NOMO-1 treated with DMSO at 0.1 percent for 48 hours (cell line): ENCODE measurements at regions not wholly inside any gene's neighbourhood (a gene's known extent, or its start where the extent isn't known, plus 50 kb on each side); places are given as distances from the start of the nearest gene placed in this dataset.

Experiments used
- DNase-seq: peaks from one replicate; lab custom pipeline; 2025; ENCODE audit not compliant: unreplicated experiment; lab: John Stamatoyannopoulos, UW

DNA sequence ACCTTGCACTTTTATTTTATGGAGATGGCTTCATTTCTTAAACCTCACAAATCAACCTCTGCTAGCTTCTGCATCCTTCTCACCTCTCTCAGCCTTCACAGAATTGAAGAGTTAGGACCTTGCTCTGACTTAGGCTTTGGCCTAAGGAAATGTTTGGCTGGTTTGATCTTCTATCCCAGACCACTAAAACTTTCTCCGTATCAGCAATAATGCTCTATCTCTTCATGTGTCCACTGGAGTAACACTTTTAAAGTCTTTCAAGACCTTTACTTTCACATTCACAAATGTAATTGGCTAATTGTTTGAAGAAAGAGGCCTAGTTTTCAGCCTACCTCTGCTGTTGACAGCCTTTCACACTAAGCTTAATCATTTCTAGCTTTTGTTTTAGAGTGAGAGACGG lies 212.9 kb downstream of the TTLL2 start:
- DNase-seq: no peak

DNA sequence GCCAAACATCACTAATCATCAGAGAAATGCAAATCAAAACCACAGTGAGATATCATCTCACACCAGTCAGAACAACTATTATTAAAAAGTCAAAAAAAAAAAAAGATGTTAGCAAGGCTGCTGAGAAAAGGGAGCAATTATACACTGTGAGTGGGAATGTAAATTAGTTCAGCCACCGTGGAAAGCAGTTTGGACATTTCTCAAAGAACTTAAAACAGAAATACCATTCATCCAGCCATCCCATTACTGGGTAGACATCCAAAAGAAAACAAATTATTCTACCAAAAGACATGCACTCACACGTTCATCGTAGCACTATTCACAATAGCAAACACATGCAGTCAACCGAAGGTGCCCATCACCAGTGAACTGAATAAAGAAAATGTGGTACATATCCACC lies 213.9 kb downstream of the TTLL2 start:
- DNase-seq: no peak

DNA sequence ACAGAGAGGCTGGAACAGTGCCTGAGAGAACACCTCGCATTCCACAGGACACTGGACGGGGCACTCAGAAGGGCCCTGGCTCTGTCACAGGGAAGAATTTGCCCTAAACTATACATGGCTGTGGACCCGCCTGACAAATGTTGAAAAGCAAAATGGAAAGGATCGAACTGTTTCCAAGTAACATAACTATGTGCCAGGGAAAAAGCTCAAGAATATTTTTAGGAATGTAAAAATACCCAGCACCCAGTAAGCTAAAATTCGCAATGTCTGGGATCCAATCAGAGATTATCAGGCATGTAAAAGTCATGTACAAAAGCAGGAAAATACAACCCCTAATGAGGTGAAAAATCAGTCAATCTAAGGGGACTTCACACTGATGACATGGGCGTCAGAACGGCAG lies 215.9 kb downstream of the TTLL2 start:
- no peak for DNase-seq

DNA sequence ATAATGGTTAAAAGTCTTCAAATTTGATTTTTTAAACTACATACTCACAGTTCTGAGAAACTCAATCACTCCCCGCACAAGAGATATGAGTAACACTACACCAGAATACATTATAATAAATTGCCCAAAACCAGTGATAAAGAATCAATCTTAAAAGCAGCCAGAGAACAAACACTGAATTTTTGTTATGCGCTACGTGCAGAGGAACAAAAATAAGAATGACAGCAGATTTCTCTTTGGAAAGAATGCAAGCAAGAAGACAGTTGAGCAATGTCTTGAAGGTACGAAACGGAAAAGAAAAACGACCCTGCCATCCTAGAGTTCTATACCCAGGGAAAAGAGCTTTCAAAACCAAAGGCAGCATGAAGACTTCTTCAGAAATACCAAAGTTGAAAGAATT lies 216.7 kb downstream of the TTLL2 start:
- DNase-seq: no peak

DNA sequence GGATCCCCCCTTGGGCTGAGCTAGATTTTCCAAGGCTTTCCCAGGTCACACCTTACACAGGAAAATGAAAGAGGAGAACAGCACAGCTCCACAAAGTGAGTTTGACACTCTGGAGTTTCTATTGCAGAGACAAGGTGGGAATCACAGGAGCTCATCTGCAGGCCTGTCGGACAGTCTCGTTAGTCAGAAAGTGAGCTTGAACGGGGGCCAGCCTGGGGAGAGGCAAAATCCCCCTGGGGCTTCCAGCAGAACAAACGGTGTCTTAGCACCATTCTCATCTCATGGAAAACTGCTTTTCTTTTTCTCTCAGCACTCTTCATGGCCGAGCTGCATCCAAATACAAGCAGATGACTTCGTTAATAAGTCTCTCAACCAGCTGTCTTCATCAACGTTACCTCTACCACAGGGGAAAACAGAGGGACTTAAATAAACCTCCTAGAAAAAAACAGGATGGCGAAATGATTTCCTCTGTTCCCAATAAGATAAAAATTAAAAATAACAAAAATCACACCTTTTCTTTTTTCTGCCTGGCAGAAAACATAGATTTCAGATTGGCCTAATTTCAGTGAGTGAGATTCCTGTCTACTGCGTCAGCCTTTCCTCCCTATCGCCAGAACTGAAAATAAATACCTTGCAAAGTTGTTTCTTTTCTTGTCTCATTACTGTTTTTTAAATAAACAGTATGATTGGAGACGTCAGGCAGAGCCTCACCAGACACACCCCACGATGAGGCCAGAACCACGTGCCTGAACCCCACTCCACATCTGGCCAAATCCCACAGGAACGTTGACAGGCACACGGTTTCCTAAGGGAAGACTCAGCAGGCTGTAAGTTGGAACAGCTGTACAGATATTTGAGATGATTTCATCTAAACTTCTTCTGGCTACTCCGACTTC lies 219.0 kb downstream of the TTLL2 start:
- no peak for DNase-seq

DNA sequence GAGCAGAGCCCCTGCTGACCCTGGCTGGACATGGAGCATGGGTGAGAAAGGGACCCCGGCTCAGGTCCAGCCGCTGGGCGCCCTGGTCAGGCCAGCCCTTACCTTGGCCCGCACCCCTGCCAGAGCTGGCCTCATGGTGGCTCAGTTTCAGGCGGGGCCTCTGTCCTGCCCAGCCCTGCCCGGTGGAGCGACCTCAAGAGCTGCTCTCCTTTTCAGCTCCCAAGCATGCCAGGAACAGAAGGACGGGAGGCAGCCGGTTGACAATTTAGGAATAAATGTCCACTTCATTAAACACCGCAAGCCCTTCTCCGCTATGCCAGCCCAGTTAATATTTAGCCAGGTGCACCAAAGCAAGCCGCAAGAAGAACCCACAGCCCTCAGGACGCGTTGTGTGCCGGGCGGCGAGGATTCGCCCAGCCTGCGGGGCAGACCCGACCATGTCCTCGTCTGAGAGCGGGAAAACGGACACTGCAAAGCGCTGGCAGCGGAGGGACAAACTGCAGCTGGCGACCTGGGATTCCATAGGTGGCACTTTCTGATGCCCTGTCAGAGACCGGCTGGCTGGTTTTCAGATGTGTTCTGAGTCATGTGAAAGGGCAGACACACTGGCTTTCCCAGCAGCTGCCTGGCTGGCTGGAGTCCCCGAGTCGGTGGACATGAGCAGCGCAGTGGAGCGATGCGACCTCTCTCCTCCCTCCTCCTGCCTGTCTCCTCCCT lies 221.9 kb downstream of the TTLL2 start:
- no peak for DNase-seq

DNA sequence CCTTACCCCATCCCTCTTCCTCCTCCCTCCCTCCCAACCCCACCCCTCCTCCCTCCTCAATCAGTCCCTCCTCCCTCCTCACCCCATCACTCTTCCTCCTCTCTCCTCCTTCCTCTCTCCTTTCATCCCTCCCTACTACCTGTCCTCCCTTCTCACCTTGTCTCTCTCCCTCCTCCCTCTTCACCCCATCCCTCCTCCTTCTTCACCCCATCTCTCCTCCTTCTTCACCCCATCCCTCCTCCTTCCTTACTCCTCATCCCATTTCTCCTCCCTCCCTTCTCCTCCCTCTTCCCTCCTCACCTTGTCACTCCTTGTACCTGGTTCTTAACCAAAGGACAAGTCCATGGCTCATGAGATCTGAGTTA lies 222.4 kb downstream of the TTLL2 start:
- DNase-seq: no peak

DNA sequence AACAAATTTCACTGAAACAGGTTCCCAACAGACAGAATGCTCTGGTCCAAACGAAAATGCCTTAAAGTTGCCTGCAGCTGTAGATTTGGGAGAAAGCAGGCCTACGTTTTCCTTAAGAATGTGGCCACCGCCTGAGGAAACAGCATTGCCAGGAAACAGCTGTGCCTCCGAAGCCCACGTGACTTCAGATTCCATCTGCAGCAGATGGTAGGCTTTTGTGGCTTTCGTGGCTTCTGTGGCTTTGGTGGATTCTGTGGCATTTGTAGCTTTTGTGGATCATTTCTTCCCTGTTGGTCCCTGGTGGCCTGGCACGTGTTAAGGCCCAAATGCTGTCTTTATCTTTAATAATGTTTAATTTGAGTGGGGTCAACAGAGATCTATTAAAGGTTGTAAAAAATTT lies 222.9 kb downstream of the TTLL2 start:
- no peak for DNase-seq

DNA sequence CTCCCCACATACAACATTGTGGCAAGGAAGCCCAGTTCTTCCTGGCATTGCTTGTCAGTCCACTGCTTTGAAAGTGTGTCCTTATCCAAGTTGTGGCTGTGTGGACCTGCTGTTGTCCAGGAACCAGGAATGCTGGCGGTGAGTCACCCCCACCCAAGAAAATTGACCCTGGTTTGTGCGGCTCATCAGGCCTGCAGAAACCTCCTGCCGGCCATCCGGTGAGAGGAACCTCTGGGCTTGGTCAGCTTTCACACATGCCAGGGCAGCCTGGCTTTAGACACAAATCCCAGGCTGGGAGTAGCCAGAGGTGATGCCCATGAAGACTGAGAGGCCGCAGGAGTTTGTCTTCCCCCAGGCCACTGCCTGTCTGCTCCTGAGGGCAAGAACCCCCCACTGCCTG lies 223.6 kb downstream of the TTLL2 start:
- DNase-seq: no peak

DNA sequence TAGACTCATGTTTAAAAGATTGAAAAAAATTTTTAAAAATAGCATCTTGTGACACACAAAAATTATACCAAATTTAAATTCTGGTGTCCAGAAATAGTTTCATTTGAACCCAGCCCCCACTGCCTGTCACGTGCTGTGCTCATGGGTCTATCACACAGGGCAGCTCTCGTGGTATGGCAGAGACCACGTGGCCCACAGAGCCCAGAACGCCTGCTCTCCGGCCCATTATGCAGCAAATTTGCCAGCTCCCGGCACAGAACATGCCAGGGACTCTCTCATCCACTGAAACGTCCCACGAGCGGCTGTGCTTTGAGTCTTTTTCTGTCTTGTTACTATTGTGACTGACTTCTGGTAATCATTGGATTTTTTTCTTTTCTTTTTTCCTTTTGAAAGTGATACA lies 224.3 kb downstream of the TTLL2 start:
- DNase-seq: no peak

DNA sequence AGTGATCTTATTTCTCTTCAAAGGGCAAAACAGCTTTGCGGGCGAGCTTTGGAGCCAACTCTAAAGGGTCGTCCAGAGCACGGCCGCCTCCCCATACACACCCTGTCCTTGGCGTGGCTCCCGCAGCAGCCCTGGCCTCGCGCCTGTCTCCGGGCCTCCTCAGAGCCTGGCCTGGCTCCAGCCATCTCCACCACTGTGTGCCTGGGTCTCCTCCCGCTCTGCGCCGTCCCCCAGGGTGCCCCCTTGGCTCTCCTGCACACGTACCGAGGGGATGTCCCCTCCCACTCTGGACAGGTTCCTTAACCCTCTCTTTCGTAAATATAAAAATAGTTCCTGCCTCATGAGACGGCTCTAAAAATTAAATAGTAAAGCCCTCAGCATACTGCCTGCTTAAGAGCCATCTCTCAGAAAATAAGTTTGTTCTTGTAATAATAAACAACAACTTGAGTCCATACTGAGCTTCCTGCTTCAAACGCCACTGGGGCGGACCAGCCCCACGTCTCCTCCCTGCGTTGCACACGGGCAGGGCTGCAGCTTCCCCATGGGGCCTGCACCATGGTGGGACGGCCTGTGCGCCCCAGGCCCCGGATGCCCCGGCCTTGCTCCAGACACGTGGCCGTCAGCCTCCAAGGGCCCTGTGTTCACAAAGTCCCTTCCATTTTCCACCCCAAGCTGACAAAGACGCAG lies 226.2 kb downstream of the TTLL2 start:
- no peak for DNase-seq

DNA sequence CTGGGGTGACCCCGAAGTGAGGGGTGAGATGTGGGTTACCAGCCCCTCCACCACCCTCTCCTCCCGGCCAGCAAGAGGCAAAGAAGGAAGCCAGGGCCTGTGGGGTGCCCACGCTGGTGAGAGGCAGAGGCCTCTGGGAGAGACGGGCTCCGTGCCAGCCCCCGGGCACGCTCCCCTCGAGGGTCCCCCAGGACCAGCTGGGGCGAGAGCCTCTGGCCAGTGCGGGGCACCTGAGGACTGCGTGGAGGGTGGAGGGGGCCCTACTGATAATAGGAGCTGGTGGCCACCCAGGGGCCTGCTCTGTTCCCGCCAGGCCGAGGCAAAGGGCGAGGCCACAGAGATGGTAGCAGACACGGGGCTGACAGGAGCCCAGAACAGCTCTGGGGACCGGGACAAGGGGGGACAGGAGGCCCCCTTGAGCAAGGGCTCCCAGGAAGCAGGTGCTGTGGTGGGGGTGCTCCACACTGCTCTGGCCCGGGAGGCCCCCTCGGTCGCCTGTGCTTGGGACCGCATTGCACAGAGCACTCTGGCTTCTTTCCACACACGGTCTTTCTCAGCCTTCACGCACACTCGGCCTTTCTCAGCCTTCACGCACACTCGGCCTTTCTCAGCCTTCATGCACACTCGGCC lies 226.9 kb downstream of the TTLL2 start:
- no peak for DNase-seq

DNA sequence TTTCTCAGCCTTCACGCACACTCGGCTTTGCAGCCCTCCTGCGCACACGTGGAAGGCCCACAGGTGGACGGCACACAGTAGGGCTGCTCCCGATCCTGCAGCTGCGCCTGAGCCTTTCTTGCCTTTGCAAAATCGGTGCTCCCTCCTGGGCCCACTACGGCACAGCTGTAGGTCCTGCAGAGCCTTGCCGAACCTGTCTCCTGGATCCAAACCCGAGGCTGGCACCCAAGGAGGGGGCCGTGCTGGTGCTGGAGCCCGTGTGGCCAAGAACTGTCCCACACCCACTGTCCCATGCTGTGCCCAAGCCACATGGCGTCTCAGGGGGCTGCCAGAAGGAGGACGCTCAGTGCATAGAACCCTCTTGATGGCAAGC lies 227.4 kb downstream of the TTLL2 start:
- DNase-seq: no peak

DNA sequence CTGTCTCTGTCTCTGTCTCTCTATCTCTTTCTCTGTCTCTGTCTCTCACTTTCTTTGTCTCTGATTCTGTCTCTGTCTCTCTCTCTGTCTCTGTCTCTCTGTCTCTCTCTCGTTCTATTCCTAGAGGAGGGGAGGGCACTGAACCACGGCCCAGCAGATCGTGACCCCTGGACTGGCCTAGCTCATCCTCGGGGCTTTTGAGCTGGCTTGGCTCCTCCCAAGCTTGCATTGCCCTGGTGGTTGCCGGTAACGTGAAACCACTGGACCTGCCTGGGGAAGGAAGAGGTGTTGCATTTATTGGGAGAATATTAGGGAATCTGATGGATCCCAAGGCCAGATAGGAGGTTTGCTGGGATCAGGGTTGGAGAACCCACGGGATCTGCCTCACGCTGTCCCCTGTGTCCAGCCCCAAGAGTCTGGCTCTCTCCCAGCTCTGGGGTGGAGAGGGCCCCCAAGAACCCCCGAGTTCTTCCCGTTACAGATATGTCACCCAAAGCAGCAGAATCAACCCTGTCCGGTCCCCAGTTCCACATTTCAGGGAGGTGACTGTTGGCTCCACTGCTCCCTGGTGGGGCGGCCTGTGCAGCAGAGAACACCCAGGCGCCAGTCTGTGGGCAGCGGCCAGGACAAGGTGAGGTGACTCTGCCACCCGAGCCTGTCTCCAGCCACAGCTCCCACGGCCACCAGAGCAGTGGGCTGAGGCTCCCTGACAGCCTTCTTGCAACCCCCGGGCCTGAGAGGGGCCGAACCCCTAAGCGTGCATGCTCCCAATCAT lies 228.3 kb downstream of the TTLL2 start:
- DNase-seq: no peak

DNA sequence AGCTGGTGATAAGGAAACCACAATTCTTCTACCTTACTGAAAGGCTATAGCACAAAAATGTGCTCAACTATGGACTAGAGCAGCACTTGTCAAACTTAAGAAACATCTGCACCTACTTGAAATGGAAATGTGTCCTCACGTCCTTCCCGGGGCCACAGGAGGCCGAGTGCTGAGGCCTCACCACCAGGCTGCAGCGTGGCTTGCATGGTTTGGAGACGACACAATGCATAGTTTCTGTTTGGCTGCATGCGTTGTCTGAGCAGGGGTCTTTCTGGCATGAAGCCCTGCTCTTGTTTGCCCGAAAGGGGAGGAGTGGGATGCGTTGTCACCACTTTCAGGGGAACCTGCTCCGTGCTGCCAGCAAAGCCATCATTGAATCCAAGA lies 228.8 kb downstream of the TTLL2 start:
- no peak for DNase-seq

DNA sequence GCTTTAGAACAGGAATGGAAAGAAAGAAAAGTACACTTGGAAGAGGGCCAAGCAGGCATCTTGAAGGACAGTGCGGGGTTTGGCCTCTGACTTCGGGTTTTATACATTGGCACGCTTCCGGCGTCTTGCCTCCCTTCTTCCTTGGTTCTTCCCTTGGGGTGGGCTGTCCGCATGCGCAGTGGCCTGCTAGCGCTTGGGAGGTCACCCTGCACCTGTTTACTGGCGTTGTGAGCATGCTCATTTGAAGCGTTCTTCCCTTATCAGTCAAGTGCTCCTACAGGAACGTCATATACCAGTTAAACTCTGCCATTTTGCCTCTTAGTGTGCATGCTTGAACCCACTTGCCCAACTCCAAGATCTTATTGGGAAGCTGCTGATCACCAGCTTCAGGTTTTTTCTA lies 230.0 kb downstream of the TTLL2 start:
- no peak for DNase-seq

DNA sequence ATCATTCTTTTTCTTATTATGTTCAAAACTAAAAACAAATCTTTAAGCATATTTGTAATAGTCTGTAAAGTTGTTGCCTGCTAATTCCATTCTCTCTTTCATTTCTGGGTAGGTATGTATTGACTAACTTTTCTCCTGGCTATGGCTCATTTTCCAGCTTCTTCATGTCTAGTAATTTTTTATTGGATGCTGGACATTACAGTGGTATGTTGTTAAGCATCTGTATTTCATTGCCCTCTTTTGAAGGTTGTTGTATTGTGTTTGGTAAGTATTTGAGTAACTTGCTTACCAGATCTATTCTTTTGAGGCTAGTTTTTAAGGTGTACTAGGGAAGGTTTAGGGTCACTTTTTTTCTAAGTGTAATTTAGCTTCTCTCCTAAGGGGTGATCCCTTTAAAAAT lies 230.9 kb downstream of the TTLL2 start:
- DNase-seq: no peak

DNA sequence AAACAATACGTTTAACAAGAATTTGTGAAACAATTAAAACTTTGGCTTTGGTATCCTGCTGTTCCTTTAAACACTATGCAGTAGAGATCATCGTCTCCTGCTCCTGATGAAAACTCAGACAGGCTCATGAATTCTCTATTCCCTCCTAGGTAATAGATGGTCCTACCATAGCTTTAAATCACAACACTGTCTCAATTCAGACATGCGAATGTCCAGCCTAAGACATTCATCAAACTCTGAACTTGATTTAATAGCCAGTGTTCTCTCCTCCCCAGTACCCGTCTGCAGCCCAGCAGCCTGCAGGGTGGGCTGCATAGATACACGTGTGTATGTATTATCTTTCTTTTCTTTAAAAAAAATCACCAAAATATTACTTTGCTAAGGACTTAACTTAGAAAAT lies 232.8 kb downstream of the TTLL2 start:
- no peak for DNase-seq

DNA sequence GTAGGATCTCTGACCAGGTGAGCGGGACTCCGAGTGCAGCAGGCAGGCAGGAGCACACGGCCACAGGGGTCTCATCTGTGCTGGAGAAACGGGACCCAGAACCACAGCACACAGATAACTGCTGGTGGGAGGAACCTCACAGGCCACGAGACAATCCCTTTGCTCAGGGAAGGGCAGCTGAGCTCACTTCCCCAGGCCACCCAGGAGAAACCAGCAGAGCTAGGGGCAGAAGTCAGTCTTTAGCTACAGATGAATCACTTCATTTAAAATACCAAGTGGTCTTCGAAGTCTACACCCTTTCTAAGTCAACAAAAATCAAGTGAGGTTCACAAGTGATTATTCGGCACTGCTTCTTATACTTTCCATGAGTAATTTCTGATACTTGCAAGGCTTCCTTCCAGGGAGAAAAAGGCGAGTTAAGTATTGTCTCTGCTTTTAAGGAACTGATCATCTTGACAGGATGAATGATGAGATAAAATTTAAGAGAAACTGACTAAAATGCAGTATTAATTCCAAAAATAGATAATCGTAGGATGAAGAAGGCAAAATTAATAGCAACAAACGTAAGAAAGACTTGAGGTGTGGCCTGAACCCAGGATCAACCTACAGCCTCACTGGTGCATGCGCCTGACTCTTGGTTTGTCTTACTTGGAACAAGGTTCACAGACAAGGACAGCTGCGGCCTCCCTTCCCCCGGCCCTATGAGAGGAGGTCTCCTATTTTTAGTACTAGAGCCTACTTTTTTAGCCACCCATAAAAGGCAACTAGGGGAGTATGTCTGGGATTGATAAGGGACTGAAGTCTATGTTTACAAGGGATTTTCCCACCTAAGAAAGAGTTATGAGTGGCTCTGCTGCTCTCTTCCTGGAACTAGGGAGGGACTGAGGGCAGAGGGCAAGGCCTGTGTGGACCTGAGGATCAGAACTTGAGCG lies 233.6 kb downstream of the TTLL2 start:
- no peak for DNase-seq
